Panc1 (cell line): ENCODE measurements at regions not wholly inside any gene's neighbourhood (a gene's known extent, or its start where the extent isn't known, plus 50 kb on each side); places are given as distances from the start of the nearest gene placed in this dataset.

ENCODE experiments used
- CTCF ChIP-seq: fragments of 450-650 bp; IDR thresholded peaks from 2 replicates; pipeline ENCODE4 v1.5.1; 2017; ENCODE audit warnings: mild to moderate bottlenecking
- TCF7L2 ChIP-seq: IDR thresholded peaks from 2 replicates; pipeline ENCODE4 v1.6.1; 2011; ENCODE audit warnings: mild to moderate bottlenecking, low read depth, low read length, inconsistent platforms

- TF ChIP-seq TCF7L2 (no peak), CTCF (no peak)
Observed at GRCh38 chr7:145643981-145644380, 472.6 kb upstream of the CNTNAP2 start.
